ENCODE measurements at regions not wholly inside any gene's neighbourhood (a gene's known extent, or its start where the extent isn't known, plus 50 kb on each side); places are given as distances from the start of the nearest gene placed in this dataset.
"Not testable (repeated sequence)": the region's sequence is repeated elsewhere in the genome, so short reads cannot be mapped to it uniquely, and the experiment has no call there.

- no peak for DNase-seq (ENCODE audit: extremely low read depth, low read depth)
- no peak for TF ChIP-seq CTCF (IDR thresholded peaks at IDR 0.05; ENCODE audit: low read depth, low read length)
Measured at GRCh38 chr6:119842191-119842590, 492.6 kb upstream of the MAN1A1 start.

DNA sequence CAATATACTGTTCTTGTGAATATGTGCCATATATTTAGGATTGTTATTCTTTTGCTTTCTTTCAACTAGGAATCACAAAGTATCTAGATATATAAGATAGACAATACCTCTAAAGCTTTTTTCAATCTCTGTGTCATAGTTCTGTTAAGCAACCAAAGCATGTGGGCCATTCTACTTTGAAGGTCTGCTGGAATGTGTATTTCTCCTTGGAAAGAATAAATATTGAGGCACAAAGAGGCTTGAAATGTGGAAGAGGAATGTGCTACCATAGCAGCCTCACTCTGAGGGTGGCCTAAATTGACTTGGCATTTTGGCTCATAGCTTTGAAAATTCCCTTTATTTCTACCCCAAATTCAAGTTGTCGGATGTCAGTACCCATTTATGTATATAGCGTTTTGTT, 488.5 kb upstream of the MAN1A1 start:
- TF ChIP-seq CTCF (IDR thresholded peaks at IDR 0.05; ENCODE audit: low read depth, low read length): no peak
- DNase-seq (ENCODE audit: extremely low read depth, low read depth): no peak

DNA sequence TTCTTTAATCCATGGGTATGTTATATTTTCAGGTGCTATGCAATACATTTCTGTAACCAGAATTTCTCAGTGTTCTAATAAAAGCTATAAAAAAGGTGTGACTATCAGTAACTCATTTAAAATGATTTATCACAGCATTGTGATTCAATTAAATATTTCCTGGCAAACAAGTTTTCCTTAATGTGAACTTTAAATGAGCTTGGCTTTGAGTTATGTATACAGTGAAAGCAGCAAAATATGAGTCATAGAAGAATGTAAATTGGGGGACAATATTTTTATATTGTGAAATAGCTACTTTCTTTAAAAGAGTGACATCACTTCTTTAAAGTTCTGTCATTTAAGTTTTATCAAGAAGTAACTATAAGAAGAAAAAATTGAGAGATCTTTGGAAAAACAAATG, 484.9 kb upstream of the MAN1A1 start:
- DNase-seq (ENCODE audit: extremely low read depth, low read depth): no peak
- TF ChIP-seq CTCF (IDR thresholded peaks at IDR 0.05; ENCODE audit: low read depth, low read length): no peak

GRCh38 chr6:119832411-119832810, 482.9 kb upstream of the MAN1A1 start:
- no peak for DNase-seq (ENCODE audit: extremely low read depth, low read depth)
- TF ChIP-seq CTCF (IDR thresholded peaks at IDR 0.05; ENCODE audit: low read depth, low read length): no peak

GRCh38 chr6:119830494-119831295, 481.1 kb upstream of the MAN1A1 start:
- TF ChIP-seq CTCF (IDR thresholded peaks at IDR 0.05; ENCODE audit: low read depth, low read length): no peak
- no peak for DNase-seq (ENCODE audit: extremely low read depth, low read depth)

GRCh38 chr6:119830069-119830468, 480.5 kb upstream of the MAN1A1 start:
- no peak for TF ChIP-seq CTCF (IDR thresholded peaks at IDR 0.05; ENCODE audit: low read depth, low read length)
- DNase-seq (ENCODE audit: extremely low read depth, low read depth): no peak

GRCh38 chr6:119829499-119829898, 479.9 kb upstream of the MAN1A1 start:
- not testable (repeated sequence) for DNase-seq (ENCODE audit: extremely low read depth, low read depth)

- no peak for TF ChIP-seq CTCF (IDR thresholded peaks at IDR 0.05; ENCODE audit: low read depth, low read length)
- DNase-seq (ENCODE audit: extremely low read depth, low read depth): no peak
Measured at GRCh38 chr6:119829006-119829405, 479.4 kb upstream of the MAN1A1 start.

Data from AG09319 (cell line).